OCI-LY3 (cell line): ENCODE measurements at regions not wholly inside any gene's neighbourhood (a gene's known extent, or its start where the extent isn't known, plus 50 kb on each side); places are given as distances from the start of the nearest gene placed in this dataset.
A peak's percentile ranks its signal among the peaks of the same experiment; 100 is the strongest.
"Not testable (repeated sequence)": the region's sequence is repeated elsewhere in the genome, so short reads cannot be mapped to it uniquely, and the experiment has no call there.

Source experiments
- H2AFZ ChIP-seq: fragments of 200-600, 300-600 bp; shearing (Covaris generic); 2 replicates; pipeline ENCODE4 v1.6.0; 2014; ENCODE audit warnings: antibody characterized with exemption, low read depth, low read length
- H3K27ac ChIP-seq: fragments of 200-600, 300-600 bp; sonication (generic); 2 replicates; pipeline ENCODE4 v1.5.1; 2014; ENCODE audit warnings: mild to moderate bottlenecking, low read length, moderate library complexity, mixed read lengths
- H3K27me3 ChIP-seq: fragments of 200-600, 300-600 bp; sonication (generic); 2 replicates; pipeline ENCODE4 v1.6.1; 2014; ENCODE audit warnings: low read depth, low read length, mixed read lengths
- H3K36me3 ChIP-seq: fragments of 200-600, 300-600 bp; sonication (generic); replicated peaks from 2 replicates; pipeline ENCODE3; 2014; ENCODE audit warnings: low read depth, low read length, mixed read lengths
- H3K4me1 ChIP-seq: fragments of 300-600, 200-600 bp; sonication (generic); 2 replicates; pipeline ENCODE4 v1.6.1; 2014; ENCODE audit warnings: low read length, mixed read lengths
- H3K4me2 ChIP-seq: fragments of 200-600, 300-600 bp; sonication (generic); 2 replicates; pipeline ENCODE4 v1.6.1; 2014; ENCODE audit warnings: low read length, mixed read lengths
- H3K4me3 ChIP-seq: fragments of 300-600, 200-600 bp; sonication (generic); 2 replicates; pipeline ENCODE4 v1.5.1; 2014; ENCODE audit warnings: antibody characterized with exemption, mild to moderate bottlenecking, low read length, moderate library complexity
- H3K79me2 ChIP-seq: fragments of 300-600, 200-600 bp; shearing (Covaris generic); 2 replicates; pipeline ENCODE4 v1.6.1; 2014; ENCODE audit warnings: mild to moderate bottlenecking, low read length, mixed read lengths
- H3K9ac ChIP-seq: fragments of 300-600, 200-600 bp; shearing (Covaris generic); 2 replicates; pipeline ENCODE4 v1.6.0; 2014; ENCODE audit warnings: mild to moderate bottlenecking, low read length, moderate library complexity
- H3K9me3 ChIP-seq: fragments of 200-600, 300-600 bp; shearing (Covaris generic); 2 replicates; pipeline ENCODE4 v1.6.1; 2014; ENCODE audit warnings: low read length, mixed read lengths; ENCODE audit not compliant: insufficient read depth
- H4K20me1 ChIP-seq: fragments of 200-600, 300-600 bp; sonication (generic); 2 replicates; pipeline ENCODE4 v1.6.1; 2016; ENCODE audit warnings: low read length, mixed read lengths; ENCODE audit not compliant: insufficient read depth
- EZH2phosphoT487 ChIP-seq: fragments of 200-600 bp; shearing (Covaris generic); IDR thresholded peaks from 2 replicates; pipeline ENCODE4 v1.6.1; 2018; ENCODE audit warnings: antibody characterized with exemption, mixed run types, low read depth
- TF ChIP-seq, protein P1 (sequence below): fragments of 200-600, 300-600 bp; sonication (generic); IDR thresholded peaks from 2 replicates; pipeline ENCODE4 v1.5.1; 2014; ENCODE audit warnings: antibody characterized with exemption, low read length, low read depth

DNA sequence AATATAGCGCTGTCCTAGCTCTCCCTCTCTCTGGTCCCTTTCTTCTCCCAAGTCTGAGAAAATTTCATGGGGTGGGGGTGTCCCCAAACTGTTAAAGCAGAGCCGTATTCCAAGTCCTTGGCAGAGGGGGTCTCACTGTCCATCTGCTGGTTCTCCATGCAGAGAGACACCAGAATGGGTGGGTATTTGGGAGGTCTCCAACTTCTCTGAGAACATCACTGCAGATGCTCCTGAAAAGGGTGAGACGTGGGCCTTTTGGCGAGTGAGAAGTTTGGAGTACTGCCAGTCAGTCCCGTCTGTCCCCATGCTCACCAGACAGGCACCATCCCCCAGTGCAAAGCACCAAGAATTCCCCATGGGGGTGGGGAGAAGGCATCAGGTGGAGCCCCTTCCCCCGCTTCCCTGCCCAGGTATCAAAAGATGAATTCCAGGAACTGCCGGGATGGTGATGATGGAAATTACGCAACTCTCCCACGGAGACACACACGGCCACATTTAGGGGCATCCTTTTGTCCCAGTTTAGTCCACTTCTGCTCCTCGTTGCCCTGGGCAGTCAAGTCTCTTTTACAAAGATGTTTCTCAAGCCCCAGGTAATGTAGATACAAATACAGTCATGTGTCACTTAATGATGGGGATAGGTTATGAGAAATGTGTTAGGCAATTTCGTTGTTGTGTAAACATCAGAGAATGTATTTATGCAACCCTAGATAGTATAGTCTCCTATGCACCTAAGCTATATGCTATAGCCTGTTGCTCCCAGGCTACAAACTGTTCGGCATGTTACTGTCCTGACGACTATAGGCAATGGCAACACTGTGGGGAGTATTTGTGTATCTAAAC, 73.4 kb upstream of the SRSF6 start:
- Histone ChIP-seq H3K27me3 (peaks cover 43% of the 10 kb centered on the region), H3K4me3 (no peak overlapping the region), H3K9me3 (0 out of 2 replicates have a peak, but pooled peaks cover 6% of the 10 kb centered on the region), H4K20me1 (no peaks in the 10 kb centered on the region), H3K79me2 (no peaks in the 10 kb centered on the region), H3K4me2 (no peak overlapping the region), H3K4me1 (peaks cover 20% of the 10 kb centered on the region), H3K9ac (no peak overlapping the region), H3K27ac (no peak overlapping the region), H2AFZ (no peak overlapping the region), H3K36me3 (no peaks in the 10 kb centered on the region)
- TF ChIP-seq EZH2phosphoT487: no peak
- TF ChIP-seq, protein P1, sequence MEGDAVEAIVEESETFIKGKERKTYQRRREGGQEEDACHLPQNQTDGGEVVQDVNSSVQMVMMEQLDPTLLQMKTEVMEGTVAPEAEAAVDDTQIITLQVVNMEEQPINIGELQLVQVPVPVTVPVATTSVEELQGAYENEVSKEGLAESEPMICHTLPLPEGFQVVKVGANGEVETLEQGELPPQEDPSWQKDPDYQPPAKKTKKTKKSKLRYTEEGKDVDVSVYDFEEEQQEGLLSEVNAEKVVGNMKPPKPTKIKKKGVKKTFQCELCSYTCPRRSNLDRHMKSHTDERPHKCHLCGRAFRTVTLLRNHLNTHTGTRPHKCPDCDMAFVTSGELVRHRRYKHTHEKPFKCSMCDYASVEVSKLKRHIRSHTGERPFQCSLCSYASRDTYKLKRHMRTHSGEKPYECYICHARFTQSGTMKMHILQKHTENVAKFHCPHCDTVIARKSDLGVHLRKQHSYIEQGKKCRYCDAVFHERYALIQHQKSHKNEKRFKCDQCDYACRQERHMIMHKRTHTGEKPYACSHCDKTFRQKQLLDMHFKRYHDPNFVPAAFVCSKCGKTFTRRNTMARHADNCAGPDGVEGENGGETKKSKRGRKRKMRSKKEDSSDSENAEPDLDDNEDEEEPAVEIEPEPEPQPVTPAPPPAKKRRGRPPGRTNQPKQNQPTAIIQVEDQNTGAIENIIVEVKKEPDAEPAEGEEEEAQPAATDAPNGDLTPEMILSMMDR: no peak

DNA sequence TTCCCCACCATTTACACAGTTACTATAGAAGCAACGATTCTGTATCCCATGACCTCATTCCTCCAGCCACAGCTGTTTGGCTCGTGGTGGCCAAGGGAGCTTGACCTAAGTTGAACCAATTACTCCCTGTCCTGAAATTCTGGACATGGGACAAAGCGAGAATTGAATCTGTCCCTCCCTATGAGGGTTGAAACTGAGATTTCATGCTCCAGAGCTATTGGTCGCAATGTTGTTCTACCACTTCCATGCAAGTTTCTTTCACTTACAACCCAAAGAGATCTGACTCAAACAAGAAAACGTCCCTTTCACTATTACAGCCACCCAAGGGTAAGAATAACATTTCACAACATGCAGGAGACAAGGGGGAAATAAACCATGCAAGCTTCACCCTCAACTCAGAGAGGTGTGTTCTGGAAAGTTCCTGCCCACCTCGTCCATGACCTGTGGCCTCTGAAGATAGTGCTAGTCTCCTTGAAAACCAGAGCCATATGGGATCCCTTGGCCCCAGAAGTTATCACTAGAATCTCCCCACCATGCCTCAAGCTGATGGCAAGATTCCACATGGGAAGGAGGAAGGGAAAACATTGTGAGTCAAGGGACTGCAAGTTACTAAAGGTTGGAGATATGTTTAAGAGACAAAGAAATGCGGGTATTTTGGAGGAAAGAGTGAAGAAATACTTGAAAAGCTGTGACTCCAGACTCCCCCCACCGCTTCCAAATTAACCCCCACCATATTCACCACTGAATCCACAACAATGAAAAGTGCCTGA, 74.5 kb upstream of the SRSF6 start:
- Histone ChIP-seq H3K27ac (no peak overlapping the region), H3K9me3 (0 out of 2 replicates have a peak, but pooled peaks cover 6% of the 10 kb centered on the region), H3K4me2 (peak overlapping the region; percentile 30), H2AFZ (no peak overlapping the region), H3K4me3 (0 out of 2 replicates have a peak overlapping the region, but pooled peaks have one; percentile 6), H4K20me1 (no peaks in the 10 kb centered on the region), H3K27me3 (peaks cover 49% of the 10 kb centered on the region), H3K9ac (no peak overlapping the region), H3K79me2 (no peaks in the 10 kb centered on the region), H3K36me3 (no peaks in the 10 kb centered on the region), H3K4me1 (peaks cover 20% of the 10 kb centered on the region)
- TF ChIP-seq, protein P1: no peak
- no peak for TF ChIP-seq EZH2phosphoT487

- H2AFZ ChIP-seq, H3K9ac ChIP-seq, H3K79me2 ChIP-seq, H3K27ac ChIP-seq, H3K9me3 ChIP-seq, H3K4me2 ChIP-seq, H3K36me3 ChIP-seq, H4K20me1 ChIP-seq, H3K4me3 ChIP-seq: not testable (repeated sequence)
- peaks cover 18% of the 10 kb centered on the region for H3K4me1 ChIP-seq
- peaks cover 49% of the 10 kb centered on the region for H3K27me3 ChIP-seq
These were observed 75.6 kb upstream of the SRSF6 start for GRCh38 chr20:43382135-43382534.

DNA sequence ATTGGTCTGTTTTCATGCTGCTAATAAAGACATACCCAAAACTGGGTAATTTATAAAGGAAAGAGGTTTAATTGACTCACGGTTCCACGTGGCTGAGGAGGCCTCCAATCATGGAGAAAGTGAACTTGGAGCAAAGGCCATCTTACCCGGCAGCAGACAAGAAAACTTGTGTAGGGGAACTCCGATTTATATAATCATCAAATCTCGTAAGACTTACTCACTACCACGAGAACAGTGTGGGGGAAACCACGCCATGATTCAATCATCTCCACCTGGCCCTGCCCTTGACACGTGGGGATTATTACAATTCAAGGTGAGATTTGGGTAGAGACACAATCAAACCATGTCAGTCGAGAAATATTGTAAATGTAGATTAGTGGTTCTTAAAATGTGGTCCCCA, 76.2 kb upstream of the SRSF6 start:
- not testable (repeated sequence) for H3K9ac ChIP-seq, H4K20me1 ChIP-seq, H3K36me3 ChIP-seq, H3K79me2 ChIP-seq, H3K4me3 ChIP-seq, H3K4me2 ChIP-seq, H3K27ac ChIP-seq, H3K9me3 ChIP-seq, H2AFZ ChIP-seq
- peaks cover 54% of the 10 kb centered on the region for H3K27me3 ChIP-seq
- H3K4me1 ChIP-seq: peaks cover 12% of the 10 kb centered on the region
- TF ChIP-seq, protein P1: 0 out of 2 replicates have a peak, but pooled peaks have one; percentile 2
